GM18517 (cell line): ENCODE measurements at regions not wholly inside any gene's neighbourhood (a gene's known extent, or its start where the extent isn't known, plus 50 kb on each side); places are given as distances from the start of the nearest gene placed in this dataset.
"Not testable (repeated sequence)": the region's sequence is repeated elsewhere in the genome, so short reads cannot be mapped to it uniquely, and the experiment has no call there.

Experiments
- ATAC-seq: cut with Tn5 transposase; IDR thresholded peaks from one replicate; pipeline ENCODE4 v1.9.1; 2021; ENCODE audit warnings: mild to moderate bottlenecking, moderate library complexity; ENCODE audit not compliant: unreplicated experiment

DNA sequence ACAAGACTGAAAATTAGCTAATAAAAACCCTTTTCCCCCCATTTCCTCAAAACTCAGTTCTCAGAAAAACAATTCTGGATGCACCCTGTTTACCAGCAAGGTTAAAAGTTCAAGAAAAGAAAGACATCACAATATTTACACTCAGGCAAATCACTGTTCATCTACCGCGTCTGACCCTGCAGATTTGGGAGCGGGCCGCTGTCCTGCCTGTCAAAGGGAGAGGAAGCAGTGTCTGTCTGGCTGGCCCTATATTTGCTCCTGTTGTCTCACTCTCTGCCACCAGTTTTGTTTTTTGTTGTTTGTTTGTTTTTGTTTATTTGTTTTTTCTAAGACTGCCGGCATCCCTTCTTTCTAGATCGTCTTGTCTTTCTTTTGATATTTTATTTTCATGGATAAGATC lies 299.4 kb downstream of the BCL2L11 start:
- not testable (repeated sequence) for ATAC-seq

DNA sequence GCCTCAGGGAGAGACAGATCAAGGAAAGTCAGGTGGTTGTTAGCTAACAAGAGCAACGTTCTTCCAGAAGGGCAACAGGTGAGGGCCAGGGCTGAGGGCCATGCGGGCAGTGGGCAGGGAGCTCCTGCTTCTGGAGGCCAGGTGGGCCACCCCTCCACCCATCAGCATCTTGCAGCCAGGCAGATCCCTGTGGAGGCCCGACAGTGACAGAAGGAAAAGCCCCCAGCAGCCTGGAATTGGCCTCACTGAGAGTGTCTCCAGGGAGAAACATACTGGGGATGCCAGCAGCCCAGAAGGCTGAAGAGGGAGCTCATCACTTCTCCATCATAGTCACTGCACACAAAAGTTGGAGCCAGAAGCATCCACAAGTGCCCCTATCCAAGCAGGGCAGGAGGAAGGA lies 300.1 kb downstream of the BCL2L11 start:
- ATAC-seq, result not testable (repeated sequence)

DNA sequence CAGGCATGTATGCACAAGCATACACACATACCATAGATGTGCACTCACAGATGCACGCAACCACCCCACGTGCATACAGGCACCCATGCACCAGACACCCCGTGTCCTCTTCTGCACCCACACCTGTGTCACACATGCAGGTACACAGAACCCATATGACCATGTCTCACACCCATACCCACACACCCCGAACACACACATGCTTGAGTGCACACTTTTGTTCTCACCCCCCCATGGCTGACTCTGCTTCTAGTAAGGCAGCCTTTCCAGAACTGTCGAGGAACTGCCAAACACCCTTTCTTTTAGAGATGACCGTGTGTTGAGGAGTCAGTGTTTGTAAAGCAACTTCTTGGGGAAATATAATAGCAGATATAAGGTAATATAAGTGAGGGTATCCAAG lies 301.2 kb downstream of the BCL2L11 start:
- not testable (repeated sequence) for ATAC-seq

DNA sequence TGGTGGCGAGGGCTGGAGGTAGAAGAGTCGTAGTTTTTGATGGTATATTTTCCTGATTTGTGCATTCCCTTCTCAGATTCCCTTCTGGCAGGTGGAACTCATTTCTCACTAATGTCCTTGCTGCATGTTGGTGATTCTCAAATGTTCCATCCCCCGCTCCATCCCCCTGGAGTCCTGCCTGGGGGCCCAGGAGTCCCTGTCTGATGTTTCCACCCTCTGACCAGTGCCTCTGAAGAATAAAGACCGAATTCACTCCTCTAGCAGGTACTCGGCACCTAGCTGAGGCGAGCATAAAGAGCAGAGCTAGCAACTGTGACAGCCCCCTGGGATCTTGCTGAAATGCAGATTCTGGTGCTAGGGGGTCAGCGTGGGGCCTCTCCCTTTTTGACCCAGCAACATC lies 301.8 kb downstream of the BCL2L11 start:
- ATAC-seq, result not testable (repeated sequence)

DNA sequence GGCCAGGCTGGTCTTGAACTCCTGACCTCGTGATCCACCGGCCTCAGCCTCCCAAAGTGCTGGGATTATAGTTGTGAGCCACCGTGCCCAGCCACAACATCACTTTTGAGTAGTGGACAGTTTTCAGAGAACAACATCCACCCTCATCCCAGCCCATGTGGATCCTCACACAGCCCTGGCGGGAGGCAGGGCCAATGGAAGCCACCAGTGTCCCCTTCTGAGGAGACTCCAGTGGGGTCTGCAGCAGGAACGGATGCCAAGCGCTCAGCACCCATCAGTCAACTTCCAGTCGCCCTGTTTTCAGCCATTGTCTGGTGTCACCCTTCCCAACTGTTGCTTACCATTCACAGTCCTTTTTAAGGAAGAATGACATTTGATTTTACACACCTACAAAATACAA lies 302.5 kb downstream of the BCL2L11 start:
- not testable (repeated sequence) for ATAC-seq

DNA sequence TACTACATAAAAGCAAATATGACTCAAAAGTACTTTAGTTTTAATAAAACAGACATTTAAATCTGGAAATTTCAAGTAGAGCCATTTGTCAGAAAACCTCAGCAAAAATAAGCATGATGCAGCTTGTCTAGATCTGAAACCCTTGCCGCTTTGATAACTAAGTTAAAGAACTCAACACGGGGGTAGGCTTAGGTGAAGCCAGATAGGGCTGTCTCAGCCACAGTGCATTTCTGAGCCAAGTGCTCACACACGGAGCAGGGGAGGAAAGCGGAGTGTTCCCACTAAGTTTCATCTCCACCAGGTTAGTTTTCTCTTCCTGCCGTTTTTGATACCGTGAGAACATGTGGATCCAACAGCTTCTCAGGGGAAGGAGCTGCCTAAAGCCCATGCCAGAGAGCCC lies 303.5 kb downstream of the BCL2L11 start:
- not testable (repeated sequence) for ATAC-seq

DNA sequence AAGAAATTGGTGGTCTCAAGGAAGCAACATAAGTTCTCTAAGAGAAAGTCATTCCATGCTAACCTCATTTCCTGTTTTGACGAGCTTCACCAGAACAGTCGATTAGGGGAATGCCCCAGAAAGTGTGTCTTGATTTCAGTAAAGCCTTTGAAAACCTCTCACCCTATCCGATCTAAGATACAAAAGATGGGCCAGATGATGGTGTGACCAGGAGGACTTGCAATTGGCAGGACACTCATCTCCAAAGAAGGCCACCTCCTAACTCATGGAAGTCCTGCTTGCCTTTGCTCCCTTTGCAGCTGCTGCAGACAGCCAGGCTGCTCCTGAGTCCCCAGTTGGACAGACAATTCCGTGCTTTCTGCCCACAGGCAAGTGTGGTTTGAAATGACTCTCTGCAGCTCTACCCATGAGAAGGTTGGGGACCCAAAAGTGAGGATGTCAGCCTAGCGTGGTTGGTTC lies 304.2 kb downstream of the BCL2L11 start:
- not testable (repeated sequence) for ATAC-seq

DNA sequence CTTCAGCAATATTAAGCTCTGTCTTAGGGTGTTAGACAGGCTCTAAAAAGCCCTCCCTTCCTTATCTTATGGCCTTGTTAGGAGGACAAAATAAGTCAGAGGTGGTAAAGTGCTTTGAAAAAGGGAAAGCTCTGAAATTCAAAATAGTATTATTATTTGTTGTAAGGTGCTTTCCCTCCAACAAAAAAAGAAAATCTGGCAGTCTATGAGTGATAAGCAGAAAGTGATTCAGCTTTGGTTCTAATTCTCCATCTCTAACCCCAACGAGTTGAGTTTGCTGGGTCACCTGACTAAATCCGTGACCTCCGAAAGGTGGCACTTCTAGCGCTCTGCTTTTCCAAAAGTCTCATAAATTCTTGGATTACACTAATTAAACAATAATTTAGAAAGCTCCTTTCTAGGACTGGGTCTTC lies 305.1 kb downstream of the BCL2L11 start:
- not testable (repeated sequence) for ATAC-seq

DNA sequence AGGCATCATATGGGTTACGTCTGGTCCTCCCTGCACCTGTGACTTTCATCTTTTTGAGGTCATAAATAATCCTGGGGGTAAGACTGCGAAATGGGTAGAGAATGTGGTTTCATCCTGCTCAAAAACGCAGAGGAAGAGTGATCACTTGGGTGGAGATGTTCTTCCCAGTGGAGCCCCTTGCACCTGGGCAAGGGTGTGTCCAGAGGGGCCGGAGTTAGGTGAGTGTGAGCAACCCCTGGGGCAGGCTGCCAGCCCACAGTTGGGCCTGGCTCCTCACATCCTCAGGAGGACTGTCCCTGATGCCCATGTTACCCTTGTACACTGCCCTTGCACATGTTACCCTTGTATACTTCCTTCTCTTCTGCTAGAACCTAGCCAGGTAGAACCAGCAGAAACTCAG lies 306.6 kb downstream of the BCL2L11 start:
- ATAC-seq, result not testable (repeated sequence)

DNA sequence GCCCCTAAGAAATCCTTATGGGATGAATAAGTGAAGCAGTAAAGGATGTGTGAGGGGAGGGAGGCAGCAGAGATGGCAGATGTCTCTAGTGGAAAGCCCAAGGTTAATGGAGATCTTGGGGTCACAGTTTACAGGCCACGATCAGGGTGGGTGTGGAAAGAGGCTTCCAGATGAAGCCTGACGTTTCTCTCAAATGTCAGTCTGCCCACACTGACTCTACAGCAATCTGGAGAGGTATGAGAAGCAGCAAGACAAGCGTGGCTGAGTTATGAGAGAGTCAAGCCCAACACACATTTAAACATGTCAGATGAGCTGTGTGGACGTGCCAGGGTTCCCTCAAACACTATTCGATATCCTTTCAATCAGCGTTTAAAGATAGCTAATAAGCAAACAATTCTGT lies 308.2 kb downstream of the BCL2L11 start:
- ATAC-seq, result not testable (repeated sequence)

DNA sequence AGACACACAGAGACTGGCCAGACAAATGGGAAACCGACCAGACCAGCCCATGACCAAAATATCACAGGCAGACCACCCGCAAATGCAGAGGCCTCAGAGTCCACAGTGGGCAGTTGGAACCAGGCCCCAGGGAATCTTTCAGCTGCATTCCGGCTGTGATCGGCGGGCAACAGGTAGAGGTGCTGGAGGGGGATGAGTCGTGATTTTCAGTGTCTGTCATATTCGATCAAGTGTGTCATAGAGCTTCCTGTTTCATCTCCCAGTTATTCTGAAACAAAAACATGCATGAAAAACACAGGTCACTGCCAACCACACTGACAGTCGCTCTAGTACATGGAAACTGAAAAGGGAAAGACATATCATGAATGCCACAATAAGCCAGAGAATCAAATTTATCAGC lies 308.6 kb downstream of the BCL2L11 start:
- peak; percentile 50 for ATAC-seq

DNA sequence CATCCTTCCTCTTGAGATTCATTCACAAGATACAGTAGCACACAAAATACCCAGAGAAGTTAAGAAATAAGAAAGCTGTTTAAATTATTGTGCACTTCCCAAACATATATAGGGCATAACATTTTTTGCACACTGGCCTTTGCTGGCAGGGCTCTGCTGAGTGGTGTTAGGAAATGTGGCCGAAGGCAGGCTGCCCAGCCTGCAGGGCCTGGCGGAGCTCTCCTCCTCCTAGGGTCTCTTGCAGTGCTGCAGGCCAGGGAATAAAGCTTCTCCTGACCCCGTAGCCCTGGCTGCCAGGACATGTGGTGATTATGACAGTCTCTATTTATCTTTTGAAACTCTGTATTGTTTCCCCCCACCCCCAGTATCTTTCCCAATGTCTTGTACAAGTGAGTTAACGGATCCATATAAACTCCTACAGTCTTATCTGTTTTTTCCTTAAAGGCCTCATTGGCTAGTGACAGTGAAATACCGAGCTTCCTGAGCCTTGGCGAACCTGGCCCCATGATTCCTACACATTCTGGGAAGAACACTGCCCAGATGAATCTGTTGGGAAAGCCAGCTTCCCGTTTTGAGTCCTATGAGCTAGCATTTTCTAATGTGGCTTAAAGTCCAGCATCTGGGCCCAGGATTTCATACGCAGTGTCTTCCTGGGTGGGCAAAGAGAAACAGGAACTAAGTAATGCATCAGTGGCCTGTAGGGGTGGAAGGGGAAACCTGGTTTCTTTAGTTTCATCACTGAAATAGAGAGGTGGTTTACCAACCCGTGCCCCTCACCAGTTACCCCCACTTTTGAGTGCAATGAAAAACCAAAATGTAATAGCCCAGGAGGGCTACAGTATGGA lies 310.3 kb downstream of the BCL2L11 start:
- ATAC-seq, result peak; percentile 44

DNA sequence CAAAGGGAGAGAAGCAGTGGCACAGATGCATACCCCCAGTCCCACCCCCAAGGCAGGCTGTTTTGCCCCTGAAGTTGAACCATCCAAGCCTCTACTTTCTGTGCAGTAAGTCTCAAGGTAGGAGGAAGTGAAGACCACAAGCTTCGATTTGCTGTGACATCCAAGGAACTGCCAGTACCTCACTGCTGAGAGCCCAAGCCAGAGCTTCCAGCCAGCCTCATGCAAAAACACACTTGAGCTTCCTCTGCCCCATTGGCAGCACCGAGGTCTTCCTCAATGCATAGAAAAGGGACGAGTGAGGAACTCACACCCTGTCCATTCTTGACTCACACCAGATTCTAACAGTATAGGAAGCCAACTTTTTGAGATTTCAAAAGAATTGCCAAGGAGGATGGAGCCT lies 311.7 kb downstream of the BCL2L11 start:
- not testable (repeated sequence) for ATAC-seq

DNA sequence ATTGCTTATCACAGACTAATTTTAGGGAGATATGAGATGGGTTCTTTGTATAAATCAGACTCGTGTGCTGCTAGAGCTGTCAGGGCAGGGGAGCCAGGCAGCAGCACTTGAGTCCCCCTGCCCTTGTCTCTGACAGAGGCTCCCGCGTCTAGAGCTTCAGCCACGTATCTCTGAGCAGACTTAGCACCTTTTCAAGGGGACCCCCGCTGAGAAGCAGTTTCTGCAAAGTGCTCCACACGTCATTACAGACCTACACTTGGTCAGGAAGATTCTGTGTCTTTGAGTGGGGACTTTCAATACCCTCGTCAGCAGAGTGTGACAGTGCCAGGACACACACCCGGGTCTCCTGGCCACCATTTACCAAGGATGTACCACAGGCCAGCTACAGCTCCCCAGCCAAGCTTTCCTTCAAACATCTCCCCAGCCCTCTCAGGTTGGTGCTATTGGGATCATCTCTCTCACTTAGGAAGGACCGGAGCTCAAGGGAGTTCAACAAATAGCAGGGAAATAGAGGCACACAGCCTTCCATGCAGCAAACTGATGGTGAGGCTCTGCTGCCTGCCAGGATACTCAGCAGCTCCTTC lies 312.3 kb downstream of the BCL2L11 start:
- ATAC-seq, result not testable (repeated sequence)

DNA sequence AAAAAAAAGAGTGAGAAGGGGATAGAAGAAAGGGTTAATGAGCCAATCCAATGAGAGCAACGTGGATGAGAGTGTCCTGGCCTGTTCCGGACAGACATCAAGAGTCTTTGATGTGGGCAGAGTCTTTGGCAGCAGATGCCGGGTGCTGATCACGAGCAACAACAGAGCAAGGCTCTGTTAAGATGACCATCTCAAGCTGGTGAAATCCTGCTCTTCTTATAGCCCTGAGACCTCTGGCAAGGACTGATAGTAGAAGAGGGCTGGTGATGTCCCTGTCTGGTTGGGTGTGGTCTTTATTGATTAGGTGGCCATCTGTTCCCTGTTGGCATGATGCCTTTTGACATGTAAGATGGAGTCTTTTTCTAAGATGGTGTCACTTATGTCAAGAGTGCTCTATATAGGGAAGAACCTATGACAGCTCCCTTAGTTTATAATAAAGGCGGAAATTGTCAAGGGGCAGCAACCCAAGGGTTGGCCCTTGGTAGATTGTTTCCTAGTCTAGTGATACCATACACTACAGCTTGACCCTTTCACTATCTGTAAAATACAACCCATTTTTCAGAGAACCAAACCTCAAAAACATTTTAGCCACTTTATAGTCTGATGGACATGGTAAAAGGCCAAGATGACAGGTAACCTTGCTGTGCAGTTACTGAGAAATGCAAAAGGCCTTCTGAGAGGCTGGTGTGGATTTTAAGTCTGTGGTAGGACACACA lies 313.3 kb downstream of the BCL2L11 start:
- not testable (repeated sequence) for ATAC-seq

DNA sequence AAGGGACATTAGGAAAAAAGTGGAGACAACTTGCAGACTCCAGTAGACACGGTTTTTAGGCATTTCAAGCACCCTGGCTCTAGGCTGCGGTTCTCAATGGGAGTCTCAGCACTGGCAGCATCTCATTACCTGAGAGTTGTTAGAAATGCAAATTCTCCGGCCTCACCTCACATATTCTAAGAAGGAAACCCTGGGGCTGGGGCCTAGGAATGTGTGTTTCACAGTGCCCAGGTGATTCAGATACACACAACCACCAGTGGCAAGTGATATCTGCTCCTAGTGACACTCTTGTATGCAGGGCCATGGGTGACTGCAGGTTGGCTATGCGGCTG lies 313.9 kb downstream of the BCL2L11 start:
- ATAC-seq, result not testable (repeated sequence)

DNA sequence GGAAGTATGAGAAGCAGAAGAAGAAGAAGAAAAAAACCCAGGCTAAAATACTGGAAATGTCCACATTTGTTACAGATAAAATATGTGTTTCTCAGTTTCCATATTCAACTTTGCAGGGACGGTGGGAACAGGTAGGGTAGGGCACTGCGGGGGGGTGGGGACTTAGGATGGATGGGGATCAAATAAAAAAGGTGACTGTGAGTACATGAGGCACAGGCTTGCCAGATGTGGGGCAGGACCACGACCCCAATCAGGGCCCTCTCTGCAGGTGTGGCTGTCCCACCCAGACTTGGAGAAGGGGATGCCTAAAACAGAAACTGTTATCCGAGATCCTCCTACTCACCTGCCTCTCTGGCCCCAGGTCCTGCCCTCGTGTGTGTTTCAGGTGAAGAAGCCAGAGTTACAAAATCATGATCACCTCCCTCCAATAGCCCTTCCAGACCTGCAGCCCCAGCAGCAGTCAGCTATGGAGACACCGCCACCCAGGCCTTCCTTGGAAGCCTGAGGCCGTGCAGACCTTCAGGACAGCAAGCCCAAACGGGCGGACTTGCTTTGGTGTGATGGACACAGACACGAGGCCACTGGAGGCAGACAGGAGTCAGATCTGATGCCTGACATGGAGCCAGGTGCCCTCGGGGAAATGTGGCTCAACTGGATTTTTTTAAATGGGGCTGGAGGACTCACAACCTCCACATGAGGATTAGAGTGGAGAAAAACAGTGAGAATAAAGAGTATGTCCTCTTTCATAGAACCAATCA lies 315.0 kb downstream of the BCL2L11 start:
- ATAC-seq, result not testable (repeated sequence)

DNA sequence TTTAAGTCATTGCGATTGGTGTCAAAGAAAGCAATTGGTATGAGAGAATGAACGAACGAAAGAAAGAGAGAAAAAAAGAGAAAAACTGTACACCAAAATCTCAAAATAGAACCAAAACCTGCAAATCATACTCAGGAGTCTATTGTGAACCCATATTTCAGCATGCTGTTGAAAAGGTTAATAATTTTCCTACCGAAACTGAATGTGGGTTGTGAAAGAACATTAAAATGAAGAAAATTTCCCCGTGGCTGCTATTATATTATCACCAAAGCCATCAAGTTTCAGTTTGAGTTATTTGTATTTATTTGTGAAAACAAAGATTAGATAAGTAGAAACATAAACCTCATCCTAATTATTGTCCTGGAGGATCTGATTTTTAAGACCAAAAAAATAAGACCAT lies 315.7 kb downstream of the BCL2L11 start:
- ATAC-seq, result peak; percentile 62

DNA sequence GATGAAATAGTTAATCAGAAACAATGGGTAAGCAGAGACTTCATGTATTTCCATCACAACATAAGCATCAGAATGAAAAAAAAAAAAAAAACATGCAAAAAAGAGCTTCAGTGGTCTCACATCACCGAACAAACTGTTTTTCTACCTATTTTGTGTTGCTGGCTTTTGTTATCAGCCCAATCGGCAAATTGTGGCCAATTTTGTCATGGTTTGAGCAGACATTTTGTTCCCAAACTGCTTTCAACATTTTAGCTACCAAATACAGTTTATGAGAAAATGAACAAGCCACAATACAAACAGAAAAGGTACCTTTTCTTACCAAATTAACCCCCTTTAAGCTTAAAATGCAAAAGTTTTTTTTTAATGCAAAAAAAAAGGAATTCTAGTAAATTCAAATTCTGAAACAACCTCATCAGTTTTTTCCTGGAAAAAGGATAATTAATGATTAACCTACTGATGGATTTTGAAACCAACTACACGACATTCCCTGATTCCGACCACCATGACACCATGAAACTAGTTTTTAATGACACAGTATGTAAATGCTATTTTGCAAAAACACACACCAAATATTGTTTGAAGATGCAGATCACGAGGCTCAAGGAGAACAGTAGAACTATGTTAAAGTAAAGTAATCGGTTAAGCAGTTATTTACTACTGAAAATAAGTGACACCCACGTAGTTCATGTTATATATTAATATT lies 316.7 kb downstream of the BCL2L11 start:
- ATAC-seq, result not testable (repeated sequence)

DNA sequence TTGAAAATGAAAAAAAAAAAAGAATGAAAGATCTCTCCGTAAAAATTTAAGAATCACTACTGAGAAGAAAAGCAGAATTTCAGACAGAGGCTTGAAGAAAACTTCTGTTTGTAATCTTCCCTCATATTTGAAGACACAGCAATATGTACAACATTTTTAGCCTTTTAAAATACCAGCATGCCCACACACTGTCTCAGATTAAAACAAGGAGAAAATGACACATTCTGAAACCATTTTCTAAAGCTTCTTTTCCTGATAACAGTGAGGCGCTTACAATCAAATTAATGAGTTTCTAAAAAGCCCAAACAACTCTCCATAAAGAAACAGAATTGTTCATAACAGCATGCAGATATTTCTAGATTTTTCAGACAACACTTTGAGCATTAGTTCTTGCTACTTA lies 317.4 kb downstream of the BCL2L11 start:
- ATAC-seq, result not testable (repeated sequence)
